GM12875 (cell line): ENCODE measurements at regions not wholly inside any gene's neighbourhood (a gene's known extent, or its start where the extent isn't known, plus 50 kb on each side); places are given as distances from the start of the nearest gene placed in this dataset.
"Not testable (repeated sequence)": the region's sequence is repeated elsewhere in the genome, so short reads cannot be mapped to it uniquely, and the experiment has no call there.

Experiments
- H3K4me3 ChIP-seq: one replicate; pipeline ENCODE4 v1.5.1; 2011; ENCODE audit warnings: low read depth, low read length, control low read depth
- CTCF ChIP-seq: IDR thresholded peaks from 2 replicates; pipeline ENCODE4 v1.5.1; 2011; ENCODE audit warnings: low read depth, mild to moderate bottlenecking, control low read depth, inconsistent platforms, low read length, moderate library complexity, borderline replicate concordance; ENCODE audit not compliant: insufficient read depth

- no peak overlapping the region for H3K4me3 ChIP-seq
- no peak for TF ChIP-seq CTCF
These were observed 109.3 kb upstream of the FAN1 start for GRCh38 chr15:30794388-30794787.

GRCh38 chr15:30799565-30799964, 104.2 kb upstream of the FAN1 start:
- H3K4me3 ChIP-seq: not testable (repeated sequence)
- peak; percentile 27; the same call in 1 of the 2 replicates for TF ChIP-seq CTCF

GRCh38 chr15:30801140-30801895, 102.4 kb upstream of the FAN1 start:
- peak; percentile 14; the same call in 1 of the 2 replicates for TF ChIP-seq CTCF

GRCh38 chr15:30802001-30802400, 101.7 kb upstream of the FAN1 start:
- H3K4me3 ChIP-seq: not testable (repeated sequence)

More at GRCh38 chr15:30801140-30801895, 102.4 kb upstream of the FAN1 start:
- H3K4me3 ChIP-seq: not testable (repeated sequence)

GRCh38 chr15:30803703-30804102, 100.0 kb upstream of the FAN1 start:
- not testable (repeated sequence) for H3K4me3 ChIP-seq

GRCh38 chr15:30816430-30816829, 87.3 kb upstream of the FAN1 start:
- no peak overlapping the region for H3K4me3 ChIP-seq
- no peak for TF ChIP-seq CTCF

- peak overlapping the region; percentile 58 for H3K4me3 ChIP-seq
These were observed 80.5 kb upstream of the FAN1 start for GRCh38 chr15:30823068-30823813.

- H3K4me3 ChIP-seq: peak overlapping the region; percentile 10
- no peak for TF ChIP-seq CTCF
These were observed 79.1 kb upstream of the FAN1 start for GRCh38 chr15:30824518-30825195.
